Mucosa of descending colon (tissue), 3 donors: ENCODE measurements at regions not wholly inside any gene's neighbourhood (a gene's known extent, or its start where the extent isn't known, plus 50 kb on each side); places are given as distances from the start of the nearest gene placed in this dataset.

Source experiments
- ATAC-seq: fragments of 200-7000 bp; cut with Tn5 transposase; one replicate; pipeline ENCODE4 v1.9.1; 2020; ENCODE audit warnings: mild to moderate bottlenecking, moderate library complexity
- DNase-seq, 3 donors: peaks; one replicate each; pipeline ENCODE4 v3.0.0-alpha.2; 2020
- H3K36me3 ChIP-seq: fragments of 200-600 bp; one replicate; pipeline ENCODE4 v1.8.0; 2021; ENCODE audit warnings: low read depth, mild to moderate bottlenecking
- H3K4me1 ChIP-seq: fragments of 200-600 bp; one replicate; pipeline ENCODE4 v1.8.0; 2021; ENCODE audit warnings: low read depth, mild to moderate bottlenecking
- H3K4me3 ChIP-seq: fragments of 200-600 bp; one replicate; pipeline ENCODE4 v1.8.0; 2021; ENCODE audit warnings: mild to moderate bottlenecking
- H3K9me3 ChIP-seq: fragments of 200-600 bp; one replicate; pipeline ENCODE4 v1.8.0; 2021; ENCODE audit warnings: mild to moderate bottlenecking
- intact Hi-C, 2 donors: fragments of 100-400 bp; cut with DNase I in 1 of 2; cut with micrococcal nuclease in 1 of 2; formaldehyde crosslinking; loops; one replicate each; pipeline versions ENCODE4 v1.11.0 to v1.11.1; 2022; cut with DNase I, micrococcal nuclease
- TF ChIP-seq, protein P1 (sequence below): fragments of 200-600 bp; IDR thresholded peaks from one replicate; pipeline ENCODE4 v1.8.0; 2022; ENCODE audit warnings: antibody characterized with exemption, mild to moderate bottlenecking
- donor health status: DM: no; HTN: no; CAD: no; lungs with moderate emphysema.
- donor health status: DM: no; HTN: no; CAD: no.
- donor health status: DM: no; HTN: yes; CAD: no.

DNA sequence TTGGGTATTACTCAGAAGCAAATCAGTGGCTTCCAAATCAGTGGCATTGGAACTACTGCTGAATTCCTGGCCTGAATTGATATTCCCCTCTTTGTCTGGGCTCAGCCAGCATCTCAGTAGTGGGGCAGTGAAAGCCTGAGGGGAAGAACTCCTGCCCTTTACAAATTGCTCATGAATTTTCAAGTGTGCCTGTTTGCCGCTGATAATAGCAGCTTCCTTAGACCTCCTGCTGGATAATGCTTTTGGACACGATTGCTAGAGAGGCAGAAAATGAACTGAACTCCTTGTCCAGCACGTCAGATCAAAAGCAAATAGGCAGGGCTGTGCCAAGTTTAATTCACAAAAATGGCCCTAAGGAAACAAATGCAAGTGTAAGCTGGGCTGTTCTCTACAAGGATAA is 91.3 kb upstream of the GZMB start:
- H3K36me3 ChIP-seq: no peaks in the 10 kb centered on the region
- no peaks in the 10 kb centered on the region for H3K9me3 ChIP-seq
- intact Hi-C loops: no loop called here
- no peak overlapping the region for H3K4me3 ChIP-seq
- TF ChIP-seq, protein P1, sequence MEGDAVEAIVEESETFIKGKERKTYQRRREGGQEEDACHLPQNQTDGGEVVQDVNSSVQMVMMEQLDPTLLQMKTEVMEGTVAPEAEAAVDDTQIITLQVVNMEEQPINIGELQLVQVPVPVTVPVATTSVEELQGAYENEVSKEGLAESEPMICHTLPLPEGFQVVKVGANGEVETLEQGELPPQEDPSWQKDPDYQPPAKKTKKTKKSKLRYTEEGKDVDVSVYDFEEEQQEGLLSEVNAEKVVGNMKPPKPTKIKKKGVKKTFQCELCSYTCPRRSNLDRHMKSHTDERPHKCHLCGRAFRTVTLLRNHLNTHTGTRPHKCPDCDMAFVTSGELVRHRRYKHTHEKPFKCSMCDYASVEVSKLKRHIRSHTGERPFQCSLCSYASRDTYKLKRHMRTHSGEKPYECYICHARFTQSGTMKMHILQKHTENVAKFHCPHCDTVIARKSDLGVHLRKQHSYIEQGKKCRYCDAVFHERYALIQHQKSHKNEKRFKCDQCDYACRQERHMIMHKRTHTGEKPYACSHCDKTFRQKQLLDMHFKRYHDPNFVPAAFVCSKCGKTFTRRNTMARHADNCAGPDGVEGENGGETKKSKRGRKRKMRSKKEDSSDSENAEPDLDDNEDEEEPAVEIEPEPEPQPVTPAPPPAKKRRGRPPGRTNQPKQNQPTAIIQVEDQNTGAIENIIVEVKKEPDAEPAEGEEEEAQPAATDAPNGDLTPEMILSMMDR: no peak
- no peak for ATAC-seq
- H3K4me1 ChIP-seq: no peaks in the 10 kb centered on the region
- DNase-seq: no peak

DNA sequence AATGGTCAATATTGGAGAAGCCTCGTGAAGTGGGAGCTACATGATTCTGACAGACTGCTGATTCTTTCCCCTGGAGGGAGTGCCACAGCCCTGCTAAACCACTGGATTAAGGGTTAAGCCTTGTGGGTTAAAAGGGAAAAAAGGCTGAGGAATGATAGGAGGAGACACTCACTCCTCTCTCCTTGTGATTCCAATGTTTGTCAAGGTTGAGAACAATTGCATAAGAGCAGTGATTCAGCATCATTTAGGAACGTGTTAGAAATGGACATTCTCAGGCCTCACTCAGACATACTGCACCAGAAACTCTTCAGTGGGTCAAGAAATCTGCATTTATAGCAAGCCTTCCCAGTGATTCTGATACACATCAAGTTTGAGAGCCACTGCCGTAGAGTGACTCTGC is 87.8 kb upstream of the GZMB start:
- no peaks in the 10 kb centered on the region for H3K9me3 ChIP-seq
- DNase-seq: no peak
- no peak overlapping the region for H3K4me3 ChIP-seq
- no peak for ATAC-seq
- H3K36me3 ChIP-seq: no peaks in the 10 kb centered on the region
- intact Hi-C loops: no loop called here
- TF ChIP-seq, protein P1: no peak
- no peaks in the 10 kb centered on the region for H3K4me1 ChIP-seq

DNA sequence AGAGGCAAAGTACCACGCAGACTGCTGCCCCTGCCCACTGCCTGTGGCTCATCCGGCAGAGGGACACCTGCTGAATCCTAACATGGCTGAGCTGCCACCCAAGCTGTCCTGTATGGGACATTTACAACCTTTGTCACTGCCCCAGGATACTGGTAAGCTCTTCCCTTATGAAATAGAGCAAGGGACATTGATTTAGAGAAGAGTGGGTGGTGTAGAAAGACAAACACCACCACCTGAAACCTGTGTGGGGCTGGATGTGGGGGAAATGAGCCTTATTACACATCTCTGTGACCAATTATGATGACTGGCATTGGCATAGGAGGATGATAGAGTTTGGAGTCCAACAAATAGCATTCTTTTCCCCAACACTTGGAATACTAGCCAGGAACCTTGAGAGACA is 81.2 kb upstream of the GZMB start:
- Histone ChIP-seq H3K4me1 (no peaks in the 10 kb centered on the region), H3K36me3 (no peaks in the 10 kb centered on the region), H3K4me3 (no peak overlapping the region), H3K9me3 (no peaks in the 10 kb centered on the region)
- TF ChIP-seq, protein P1: no peak
- DNase-seq (no peak), ATAC-seq (no peak)
- intact Hi-C loops: no loop called here

DNA sequence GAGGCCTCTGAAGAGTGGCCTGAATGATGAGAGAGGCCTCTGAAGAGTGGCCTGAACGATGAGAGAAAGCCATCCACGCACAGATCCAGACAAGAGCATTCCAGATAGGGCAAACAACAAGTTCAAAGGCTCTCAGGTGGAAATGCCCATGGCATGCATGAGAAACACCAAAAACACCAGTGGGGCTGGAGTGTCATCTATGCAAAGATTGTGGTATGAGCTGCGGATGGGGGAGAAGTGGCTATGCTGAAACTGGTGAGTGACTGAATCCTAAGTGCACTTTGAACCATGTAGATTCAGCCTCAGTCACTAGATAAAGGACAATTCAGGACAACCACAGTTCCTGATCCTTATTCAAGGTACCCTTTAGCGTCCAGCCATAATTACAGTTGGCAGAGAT is 79.4 kb upstream of the GZMB start:
- TF ChIP-seq, protein P1: no peak
- no peak for ATAC-seq
- Histone ChIP-seq H3K9me3 (no peaks in the 10 kb centered on the region), H3K4me1 (no peaks in the 10 kb centered on the region), H3K4me3 (no peak overlapping the region), H3K36me3 (no peaks in the 10 kb centered on the region)
- intact Hi-C loops: no loop called here
- no peak for DNase-seq

DNA sequence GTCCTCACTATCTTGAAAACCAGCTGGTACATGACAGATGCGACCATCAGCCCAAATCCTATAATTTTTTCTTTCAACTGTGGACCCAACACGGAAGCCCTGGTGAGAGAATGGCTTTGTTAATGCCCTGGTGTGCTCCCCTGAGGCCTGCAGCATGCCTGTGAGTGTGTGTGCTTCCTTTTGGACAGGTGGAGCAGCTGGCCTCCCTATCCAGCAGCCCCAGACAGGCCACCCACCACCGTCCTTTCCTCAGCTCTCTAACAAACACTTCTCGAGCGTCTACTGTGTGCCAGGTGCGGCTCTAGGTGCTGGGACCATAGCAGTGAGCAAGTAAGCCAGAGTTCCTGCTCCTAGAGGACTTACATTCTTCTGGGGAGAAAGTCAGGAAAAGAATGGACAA is 78.9 kb upstream of the GZMB start:
- no peak for ATAC-seq
- Histone ChIP-seq H3K4me3 (no peak overlapping the region), H3K9me3 (no peaks in the 10 kb centered on the region), H3K4me1 (no peaks in the 10 kb centered on the region), H3K36me3 (no peaks in the 10 kb centered on the region)
- DNase-seq: no peak
- TF ChIP-seq, protein P1: no peak
- intact Hi-C loops: no loop called here

DNA sequence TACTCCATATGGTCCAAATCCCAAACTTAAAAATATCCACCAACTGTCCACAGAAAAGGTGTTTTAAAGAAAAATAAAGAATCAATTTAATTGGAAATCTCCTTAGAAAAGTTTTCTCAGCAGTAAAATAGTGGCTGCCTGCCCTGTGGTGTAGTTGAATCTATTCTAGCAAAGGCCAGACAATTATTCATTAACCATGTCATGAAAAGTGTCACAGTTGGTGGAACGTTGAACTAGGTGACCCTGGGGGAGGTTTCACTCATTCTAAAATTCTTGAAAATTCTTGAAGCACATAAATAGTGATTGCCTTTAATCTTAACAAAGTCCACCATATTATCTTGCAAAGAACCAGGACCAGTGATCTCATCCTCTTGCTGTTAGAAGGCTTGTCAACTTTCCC is 78.4 kb upstream of the GZMB start:
- Histone ChIP-seq H3K9me3 (no peaks in the 10 kb centered on the region), H3K36me3 (no peaks in the 10 kb centered on the region), H3K4me1 (no peaks in the 10 kb centered on the region), H3K4me3 (no peak overlapping the region)
- ATAC-seq (no peak), DNase-seq (no peak)
- intact Hi-C loops: no loop called here
- TF ChIP-seq, protein P1: no peak
